HepG2 (cell line): ENCODE measurements at regions not wholly inside any gene's neighbourhood (a gene's known extent, or its start where the extent isn't known, plus 50 kb on each side); places are given as distances from the start of the nearest gene placed in this dataset.

Experiments used
- ATAC-seq: fragments of 200-7000 bp; cut with Tn5 transposase; 3 replicates; pipeline ENCODE4 v1.9.1; 2020; ENCODE audit warnings: mild to moderate bottlenecking, moderate library complexity
- BruUV-seq: library from RNA; stranded (reverse); fragments of 400-500 nt; replicated peaks from 2 replicates; lab custom pipeline; 2021; lab: Mats Ljungman, UMichigan
- CTCF ChIA-PET: fragments of 300-600 bp; formaldehyde crosslinking; extraction: SDS; loops from one replicate; lab custom pipeline; 2021; ENCODE audit warnings: low total read pairs, inconsistent platforms, low intra/inter-chr PET ratio; lab: Yijun Ruan, JAX
- POLR2A ChIA-PET: fragments of 350-600 bp; sonication (Branson Sonifier 250); formaldehyde crosslinking; loops from one replicate; lab custom pipeline; 2020; ENCODE audit warnings: antibody characterized with exemption, inconsistent platforms; lab: Yijun Ruan, JAX
- DNase-seq: peaks from one replicate; pipeline ENCODE4 v3.0.0-alpha.2; 2015; ENCODE audit warnings: low spot score
- FAIRE-seq: peaks from 3 replicates; lab custom pipeline; 2011; peaks lifted over from hg19 to GRCh38; lab: Jason Lieb, UNC
- H2AFZ ChIP-seq: one replicate; pipeline ENCODE4 v1.6.1; 2011; ENCODE audit warnings: low read length, inconsistent platforms
- H3K27ac ChIP-seq: fragments of 300-600 bp; 3 replicates; pipeline ENCODE4 v1.8.0; 2011; ENCODE audit warnings: mixed run types, mild to moderate bottlenecking, mixed read lengths, low read length, inconsistent platforms; ENCODE audit not compliant: insufficient read depth; ENCODE audit errors: extremely low read length
- H3K27me3 ChIP-seq, 2 experiments: fragments of 200-600 bp in 1 of 2; 2 replicates in 1 of 2; 3 replicates in 1 of 2; pipeline versions ENCODE4 v1.6.0 to v1.8.0; 2011; ENCODE audit warnings: low read length in 2 of 2, mild to moderate bottlenecking in 2 of 2, moderate library complexity in 2 of 2, inconsistent platforms in 1 of 2; ENCODE audit not compliant: insufficient read depth in 2 of 2, control insufficient read depth in 1 of 2
- H3K36me3 ChIP-seq, 2 experiments: fragments of 200-600 bp in 1 of 2; replicated peaks in 1 of 2; 2 replicates in 1 of 2; 3 replicates in 1 of 2; pipeline versions ENCODE4 v1.5.1 to v1.8.0; 2011; ENCODE audit warnings: low read length in 2 of 2, inconsistent platforms in 1 of 2; ENCODE audit not compliant: insufficient read depth in 2 of 2, control insufficient read depth in 1 of 2
- H3K4me1 ChIP-seq: 2 replicates; pipeline ENCODE4 v1.5.1; 2012; ENCODE audit warnings: low read length, inconsistent platforms; ENCODE audit not compliant: insufficient read depth
- H3K4me2 ChIP-seq: 2 replicates; pipeline ENCODE4 v1.6.0; 2011; ENCODE audit warnings: low read depth, low read length, inconsistent platforms
- H3K4me3 ChIP-seq, 3 experiments: fragments of 200-600 bp in 1 of 3; sonication (generic), shearing (Covaris generic) in 1 of 3; replicated peaks in 1 of 3; 2 replicates each; pipeline ENCODE4 v1.5.1; 2011 to 2016; ENCODE audit warnings: low read length in 3 of 3, inconsistent platforms in 2 of 3, low read depth in 2 of 3, mild to moderate bottlenecking in 2 of 3, control low read depth in 1 of 3, mixed read lengths in 1 of 3; ENCODE audit not compliant: insufficient read depth in 1 of 3
- H3K79me2 ChIP-seq: one replicate; pipeline ENCODE4 v1.6.1; 2011; ENCODE audit warnings: low read length, inconsistent platforms; ENCODE audit not compliant: insufficient read depth
- H3K9ac ChIP-seq: 2 replicates; pipeline ENCODE4 v1.6.0; 2011; ENCODE audit warnings: mild to moderate bottlenecking, low read depth, low read length, inconsistent platforms; ENCODE audit not compliant: insufficient read depth
- H3K9me3 ChIP-seq: 2 replicates; pipeline ENCODE4 v1.5.1; 2012; ENCODE audit warnings: mild to moderate bottlenecking, low read length
- H4K20me1 ChIP-seq: 2 replicates; pipeline ENCODE4 v1.6.0; 2011; ENCODE audit warnings: inconsistent platforms, mild to moderate bottlenecking, low read length, moderate library complexity; ENCODE audit not compliant: insufficient read depth
- ARID5B ChIP-seq: IDR thresholded peaks from 2 replicates; pipeline ENCODE4 v1.4.0; 2020; ENCODE audit warnings: mild to moderate bottlenecking, missing genetic modification reagents
- CBFB ChIP-seq: sonication (generic); formaldehyde crosslinking; IDR thresholded peaks from 2 replicates; pipeline ENCODE4 v1.4.0; 2020; ENCODE audit warnings: missing genetic modification reagents
- CHCHD3 ChIP-seq: sonication (generic); formaldehyde crosslinking; IDR thresholded peaks from 2 replicates; pipeline ENCODE4 v1.8.0; 2022; ENCODE audit warnings: mild to moderate bottlenecking, missing genetic modification reagents, moderate library complexity
- CHD2 ChIP-seq: IDR thresholded peaks from 2 replicates; pipeline ENCODE4 v1.6.1; 2011; ENCODE audit warnings: low read depth, low read length, improper control_type of control experiment
- ELF4 ChIP-seq: sonication (generic); formaldehyde crosslinking; IDR thresholded peaks from 2 replicates; pipeline ENCODE4 v1.5.0; 2020; ENCODE audit warnings: missing genetic modification reagents, mild to moderate bottlenecking, moderate library complexity, borderline replicate concordance
- FOSL1 ChIP-seq: sonication (generic); formaldehyde crosslinking; IDR thresholded peaks from 2 replicates; pipeline ENCODE4 v1.9.0; 2021; ENCODE audit warnings: missing genetic modification reagents, borderline replicate concordance
- HNF4A ChIP-seq: sonication (generic); formaldehyde crosslinking; IDR thresholded peaks from 2 replicates; pipeline ENCODE4 v1.4.0; 2020; ENCODE audit warnings: missing genetic modification reagents
- MAX ChIP-seq: IDR thresholded peaks from 2 replicates; pipeline ENCODE4 v1.6.1; 2012; ENCODE audit warnings: inconsistent platforms
- NFE2L2 ChIP-seq: fragments of 150-350 bp; IDR thresholded peaks from 2 replicates; pipeline ENCODE4 v1.6.1; 2014; ENCODE audit warnings: low read length
- NR2F6 ChIP-seq, 2 experiments: IDR thresholded peaks; 2 replicates each; pipeline ENCODE4 v1.6.1; 2016; ENCODE audit warnings: antibody characterized with exemption in 1 of 2, mild to moderate bottlenecking in 1 of 2
- RARA ChIP-seq: IDR thresholded peaks from 2 replicates; pipeline ENCODE4 v1.6.1; 2016; ENCODE audit warnings: missing genetic modification reagents, missing compliant biosample characterization
- SALL1 ChIP-seq: sonication (generic); formaldehyde crosslinking; IDR thresholded peaks from 2 replicates; pipeline ENCODE4 v1.8.0; 2022; ENCODE audit warnings: mild to moderate bottlenecking, missing genetic modification reagents
- ZFX ChIP-seq: sonication (generic); formaldehyde crosslinking; IDR thresholded peaks from 2 replicates; pipeline ENCODE4 v1.4.0; 2020; ENCODE audit warnings: mild to moderate bottlenecking, low read depth, missing genetic modification reagents, moderate library complexity
- ZNF547 ChIP-seq: sonication (generic); formaldehyde crosslinking; IDR thresholded peaks from 2 replicates; pipeline ENCODE4 v1.5.1; 2020; ENCODE audit warnings: mild to moderate bottlenecking, missing genetic modification reagents
- ZNF563 ChIP-seq: sonication (generic); formaldehyde crosslinking; IDR thresholded peaks from 2 replicates; pipeline ENCODE4 v1.8.0; 2022; ENCODE audit warnings: mild to moderate bottlenecking, moderate library complexity, missing genetic modification reagents
- ZNF639 ChIP-seq: conservative IDR thresholded peaks from 2 replicates; pipeline ENCODE4 v1.6.1; 2018; ENCODE audit warnings: missing genetic modification reagents
- WGBS: methylation state at CpG from one replicate; pipeline ENCODE4 v1.1.6; 2017; ENCODE audit warnings: low lambda C conversion rate; 5-methylcytosine and 5-hydroxymethylcytosine counted together
- in situ Hi-C: cut with HindIII; loops from 2 replicates; pipeline ENCODE4 v1.10.0; 2017; ENCODE audit warnings: low pct_unique_long_range_greater_than_20kb; ENCODE audit not compliant: extremely low pct_ligation_motif_present
- intact Hi-C: fragments of 100-400 bp; cut with micrococcal nuclease; formaldehyde crosslinking; loops from one replicate; pipeline ENCODE4 v1.10.0; 2022; ENCODE audit not compliant: unreplicated experiment

GRCh38 chr3:71885006-71885405 lies 100.1 kb upstream of the PROK2 start:
- intact Hi-C loops, result no loop called here
- DNase-seq, result no peak
- Histone ChIP-seq H3K4me2 (no peak overlapping the region), H3K4me3 (no peak overlapping the region), H3K4me1 (peaks cover 18% of the 10 kb centered on the region), H3K9me3 (no peaks in the 10 kb centered on the region), H3K27ac (no peak overlapping the region), H2AFZ (no peak overlapping the region), H3K79me2 (no peaks in the 10 kb centered on the region), H3K36me3 (no peaks in the 10 kb centered on the region), H4K20me1 (no peaks in the 10 kb centered on the region), H3K9ac (no peak overlapping the region), H3K27me3 (no peaks in the 10 kb centered on the region)
- no peak for FAIRE-seq
- in situ Hi-C loops, result no loop called here
- CTCF ChIA-PET, result no interaction called here
- ATAC-seq, result no peak
- BruUV-seq, result no TSS peak
- POLR2A ChIA-PET, result no interaction called here
- no peak for TF ChIP-seq ELF4

- H4K20me1 ChIP-seq, result no peaks in the 10 kb centered on the region
- no peaks in the 10 kb centered on the region for H3K9me3 ChIP-seq
- in situ Hi-C loops, result no loop called here
- H3K79me2 ChIP-seq, result no peaks in the 10 kb centered on the region
- intact Hi-C loops, result no loop called here
- BruUV-seq, result no TSS peak
- no peaks in the 10 kb centered on the region for H3K27me3 ChIP-seq
- no peak overlapping the region for H3K4me3 ChIP-seq
- no peak overlapping the region for H2AFZ ChIP-seq
- no peak overlapping the region for H3K9ac ChIP-seq
- CTCF ChIA-PET, result no interaction called here
- POLR2A ChIA-PET, result no interaction called here
- H3K36me3 ChIP-seq, result no peaks in the 10 kb centered on the region
- peak; percentile 79 for ATAC-seq
- FAIRE-seq, result no peak
- WGBS, result 3% methylated on average over 2 of the region's 2 CpGs
- DNase-seq, result no peak
- no peak overlapping the region for H3K27ac ChIP-seq
- H3K4me2 ChIP-seq, result no peak overlapping the region
- peaks cover 18% of the 10 kb centered on the region for H3K4me1 ChIP-seq
- TF ChIP-seq SALL1 (CRISPR knock-in tag), result peak; percentile 33; the same call in 1 of the 2 replicates
- TF ChIP-seq MAX, result 0 out of 2 replicates have a peak, but pooled peaks have one; percentile 24
- peak; percentile 38; the same call in 1 of the 2 replicates for TF ChIP-seq NR2F6 (IDR thresholded peaks at IDR 0.05)
- TF ChIP-seq NR2F6 (CRISPR knock-in tag; IDR thresholded peaks at IDR 0.05), result peak; percentile 47; the same call in 1 of the 2 replicates
- TF ChIP-seq ARID5B (CRISPR knock-in tag), result peak; percentile 18; the same call in 1 of the 2 replicates
- TF ChIP-seq CHD2, result no peak
- TF ChIP-seq CBFB (CRISPR knock-in tag), result no peak
- TF ChIP-seq RARA (CRISPR knock-in tag), result peak; percentile 67
- 0 out of 2 replicates have a peak, but pooled peaks have one; percentile 14 for TF ChIP-seq ZFX (CRISPR knock-in tag)
- no peak for TF ChIP-seq ZNF563 (CRISPR knock-in tag)
- no peak for TF ChIP-seq FOSL1
- no peak for TF ChIP-seq ZNF639
- peak; percentile 44 for TF ChIP-seq HNF4A (CRISPR knock-in tag)
- no peak for TF ChIP-seq NFE2L2
- no peak for TF ChIP-seq ZNF547 (CRISPR knock-in tag)
- TF ChIP-seq CHCHD3 (CRISPR knock-in tag), result no peak
These were observed 96.8 kb upstream of the PROK2 start for GRCh38 chr3:71881732-71882131.
